OCI-LY3 (cell line): ENCODE measurements at regions not wholly inside any gene's neighbourhood (a gene's known extent, or its start where the extent isn't known, plus 50 kb on each side); places are given as distances from the start of the nearest gene placed in this dataset.
"Not testable (repeated sequence)": the region's sequence is repeated elsewhere in the genome, so short reads cannot be mapped to it uniquely, and the experiment has no call there.

Source experiments
- H2AFZ ChIP-seq: fragments of 200-600, 300-600 bp; shearing (Covaris generic); 2 replicates; pipeline ENCODE4 v1.6.0; 2014; ENCODE audit warnings: antibody characterized with exemption, low read depth, low read length
- H3K27ac ChIP-seq: fragments of 200-600, 300-600 bp; sonication (generic); 2 replicates; pipeline ENCODE4 v1.5.1; 2014; ENCODE audit warnings: mild to moderate bottlenecking, low read length, moderate library complexity, mixed read lengths
- H3K27me3 ChIP-seq: fragments of 200-600, 300-600 bp; sonication (generic); 2 replicates; pipeline ENCODE4 v1.6.1; 2014; ENCODE audit warnings: low read depth, low read length, mixed read lengths
- H3K36me3 ChIP-seq: fragments of 200-600, 300-600 bp; sonication (generic); replicated peaks from 2 replicates; pipeline ENCODE3; 2014; ENCODE audit warnings: low read depth, low read length, mixed read lengths
- H3K4me1 ChIP-seq: fragments of 300-600, 200-600 bp; sonication (generic); 2 replicates; pipeline ENCODE4 v1.6.1; 2014; ENCODE audit warnings: low read length, mixed read lengths
- H3K4me2 ChIP-seq: fragments of 200-600, 300-600 bp; sonication (generic); 2 replicates; pipeline ENCODE4 v1.6.1; 2014; ENCODE audit warnings: low read length, mixed read lengths
- H3K4me3 ChIP-seq: fragments of 300-600, 200-600 bp; sonication (generic); 2 replicates; pipeline ENCODE4 v1.5.1; 2014; ENCODE audit warnings: antibody characterized with exemption, mild to moderate bottlenecking, low read length, moderate library complexity
- H3K79me2 ChIP-seq: fragments of 300-600, 200-600 bp; shearing (Covaris generic); 2 replicates; pipeline ENCODE4 v1.6.1; 2014; ENCODE audit warnings: mild to moderate bottlenecking, low read length, mixed read lengths
- H3K9ac ChIP-seq: fragments of 300-600, 200-600 bp; shearing (Covaris generic); 2 replicates; pipeline ENCODE4 v1.6.0; 2014; ENCODE audit warnings: mild to moderate bottlenecking, low read length, moderate library complexity
- H3K9me3 ChIP-seq: fragments of 200-600, 300-600 bp; shearing (Covaris generic); 2 replicates; pipeline ENCODE4 v1.6.1; 2014; ENCODE audit warnings: low read length, mixed read lengths; ENCODE audit not compliant: insufficient read depth
- H4K20me1 ChIP-seq: fragments of 200-600, 300-600 bp; sonication (generic); 2 replicates; pipeline ENCODE4 v1.6.1; 2016; ENCODE audit warnings: low read length, mixed read lengths; ENCODE audit not compliant: insufficient read depth
- CTCF ChIP-seq: fragments of 200-600, 300-600 bp; sonication (generic); IDR thresholded peaks from 2 replicates; pipeline ENCODE4 v1.5.1; 2014; ENCODE audit warnings: antibody characterized with exemption, low read length, low read depth
- EZH2phosphoT487 ChIP-seq: fragments of 200-600 bp; shearing (Covaris generic); IDR thresholded peaks from 2 replicates; pipeline ENCODE4 v1.6.1; 2018; ENCODE audit warnings: antibody characterized with exemption, mixed run types, low read depth

- no peaks in the 10 kb centered on the region for H4K20me1 ChIP-seq
- H3K4me3 ChIP-seq = no peak overlapping the region
- no peaks in the 10 kb centered on the region for H3K27me3 ChIP-seq
- no peaks in the 10 kb centered on the region for H3K4me1 ChIP-seq
- H3K79me2 ChIP-seq = no peaks in the 10 kb centered on the region
- no peak overlapping the region for H2AFZ ChIP-seq
- no peaks in the 10 kb centered on the region for H3K36me3 ChIP-seq
- no peak overlapping the region for H3K4me2 ChIP-seq
- H3K9me3 ChIP-seq = no peaks in the 10 kb centered on the region
- TF ChIP-seq CTCF (no peak), EZH2phosphoT487 (no peak)
- no peak overlapping the region for H3K27ac ChIP-seq
- no peak overlapping the region for H3K9ac ChIP-seq
These were observed 195.2 kb upstream of the FOXK1 start for GRCh38 chr7:4486907-4487306.

- H3K27ac ChIP-seq, H3K36me3 ChIP-seq, H3K9me3 ChIP-seq: not testable (repeated sequence)
These were observed 185.2 kb upstream of the FOXK1 start for GRCh38 chr7:4496911-4497310.

GRCh38 chr7:4500812-4501211 lies 181.3 kb upstream of the FOXK1 start:
- H3K27ac ChIP-seq = no peak overlapping the region
- no peak overlapping the region for H3K4me3 ChIP-seq
- no peak overlapping the region for H3K4me2 ChIP-seq
- H3K9ac ChIP-seq = no peak overlapping the region
- H3K27me3 ChIP-seq = no peaks in the 10 kb centered on the region
- H3K9me3 ChIP-seq = no peaks in the 10 kb centered on the region
- no peaks in the 10 kb centered on the region for H3K4me1 ChIP-seq
- no peaks in the 10 kb centered on the region for H3K79me2 ChIP-seq
- no peak overlapping the region for H2AFZ ChIP-seq
- TF ChIP-seq EZH2phosphoT487 (no peak), CTCF (no peak)
- H4K20me1 ChIP-seq = no peaks in the 10 kb centered on the region
- H3K36me3 ChIP-seq = no peaks in the 10 kb centered on the region

More at GRCh38 chr7:4496911-4497310, 185.2 kb upstream of the FOXK1 start:
- H3K4me3 ChIP-seq, H2AFZ ChIP-seq, H3K79me2 ChIP-seq, H4K20me1 ChIP-seq, H3K27me3 ChIP-seq, H3K4me2 ChIP-seq, H3K9ac ChIP-seq, H3K4me1 ChIP-seq: not testable (repeated sequence)

GRCh38 chr7:4507886-4508285 lies 174.2 kb upstream of the FOXK1 start:
- not testable (repeated sequence) for H3K9ac ChIP-seq, H2AFZ ChIP-seq, H3K79me2 ChIP-seq, H3K27ac ChIP-seq, H3K4me3 ChIP-seq, H4K20me1 ChIP-seq, H3K9me3 ChIP-seq, H3K27me3 ChIP-seq, H3K4me1 ChIP-seq, H3K4me2 ChIP-seq, H3K36me3 ChIP-seq

- no peak overlapping the region for H2AFZ ChIP-seq
- H3K27ac ChIP-seq = no peak overlapping the region
- H4K20me1 ChIP-seq = no peaks in the 10 kb centered on the region
- H3K4me3 ChIP-seq = no peak overlapping the region
- no peaks in the 10 kb centered on the region for H3K27me3 ChIP-seq
- no peaks in the 10 kb centered on the region for H3K79me2 ChIP-seq
- H3K9me3 ChIP-seq = no peaks in the 10 kb centered on the region
- TF ChIP-seq CTCF = no peak
- TF ChIP-seq EZH2phosphoT487 = no peak
- H3K4me2 ChIP-seq = no peak overlapping the region
- H3K4me1 ChIP-seq = no peaks in the 10 kb centered on the region
- no peak overlapping the region for H3K9ac ChIP-seq
- no peaks in the 10 kb centered on the region for H3K36me3 ChIP-seq
These were observed 168.6 kb upstream of the FOXK1 start for GRCh38 chr7:4513450-4513849.
